ENCODE measurements at regions not wholly inside any gene's neighbourhood (a gene's known extent, or its start where the extent isn't known, plus 50 kb on each side); places are given as distances from the start of the nearest gene placed in this dataset.

DNA sequence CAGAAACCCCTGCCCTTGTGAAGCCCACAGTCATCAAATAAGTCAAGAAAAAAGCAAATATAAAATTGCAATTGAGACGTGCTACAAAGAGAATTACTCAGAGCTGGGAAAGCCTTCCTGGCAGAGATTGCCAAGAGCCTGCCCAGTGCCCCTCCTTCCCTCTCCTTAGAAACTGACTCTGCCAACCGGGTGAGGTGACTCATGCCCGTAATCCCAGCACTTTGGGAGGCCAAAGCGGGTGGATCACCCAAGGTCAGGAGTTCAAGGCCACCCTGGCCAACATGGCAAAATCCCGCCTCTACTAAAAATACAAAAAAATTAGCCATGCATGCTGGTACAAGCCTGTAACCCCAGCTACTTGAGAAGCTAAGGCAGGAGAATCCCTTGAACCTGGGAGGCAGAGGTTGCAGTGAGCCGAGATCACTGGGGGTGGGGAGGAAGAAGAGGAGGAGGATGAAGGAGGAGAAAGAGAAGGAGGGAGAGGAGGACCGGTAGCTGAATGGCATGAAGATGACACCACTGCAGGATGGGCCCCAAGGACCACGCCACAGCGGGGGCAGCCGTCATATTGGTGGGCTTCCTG, 76.1 kb upstream of the RTL6 start:
- TF ChIP-seq, protein P1, sequence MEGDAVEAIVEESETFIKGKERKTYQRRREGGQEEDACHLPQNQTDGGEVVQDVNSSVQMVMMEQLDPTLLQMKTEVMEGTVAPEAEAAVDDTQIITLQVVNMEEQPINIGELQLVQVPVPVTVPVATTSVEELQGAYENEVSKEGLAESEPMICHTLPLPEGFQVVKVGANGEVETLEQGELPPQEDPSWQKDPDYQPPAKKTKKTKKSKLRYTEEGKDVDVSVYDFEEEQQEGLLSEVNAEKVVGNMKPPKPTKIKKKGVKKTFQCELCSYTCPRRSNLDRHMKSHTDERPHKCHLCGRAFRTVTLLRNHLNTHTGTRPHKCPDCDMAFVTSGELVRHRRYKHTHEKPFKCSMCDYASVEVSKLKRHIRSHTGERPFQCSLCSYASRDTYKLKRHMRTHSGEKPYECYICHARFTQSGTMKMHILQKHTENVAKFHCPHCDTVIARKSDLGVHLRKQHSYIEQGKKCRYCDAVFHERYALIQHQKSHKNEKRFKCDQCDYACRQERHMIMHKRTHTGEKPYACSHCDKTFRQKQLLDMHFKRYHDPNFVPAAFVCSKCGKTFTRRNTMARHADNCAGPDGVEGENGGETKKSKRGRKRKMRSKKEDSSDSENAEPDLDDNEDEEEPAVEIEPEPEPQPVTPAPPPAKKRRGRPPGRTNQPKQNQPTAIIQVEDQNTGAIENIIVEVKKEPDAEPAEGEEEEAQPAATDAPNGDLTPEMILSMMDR (IDR thresholded peaks at IDR 0.05; ENCODE audit: extremely low read depth in 1 of 2, insufficient read depth in 1 of 2, low read depth in 1 of 2, low read length in 2 of 2) = no peak
- no peak for TF ChIP-seq POLR2A (IDR thresholded peaks at IDR 0.05; ENCODE audit: low read depth, low read length)
- no peak for TF ChIP-seq EZH2 (IDR thresholded peaks at IDR 0.05; ENCODE audit: borderline replicate concordance, low read depth, low read length, severe bottlenecking)
- TF ChIP-seq, protein P2, sequence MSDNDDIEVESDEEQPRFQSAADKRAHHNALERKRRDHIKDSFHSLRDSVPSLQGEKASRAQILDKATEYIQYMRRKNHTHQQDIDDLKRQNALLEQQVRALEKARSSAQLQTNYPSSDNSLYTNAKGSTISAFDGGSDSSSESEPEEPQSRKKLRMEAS (IDR thresholded peaks at IDR 0.05; ENCODE audit: insufficient read depth, insufficient read length) = no peak
- no peak for TF ChIP-seq FOS (IDR thresholded peaks at IDR 0.05; ENCODE audit: borderline replicate concordance, insufficient read depth, low read length)
- TF ChIP-seq JUN (IDR thresholded peaks at IDR 0.05; ENCODE audit: borderline replicate concordance, insufficient read depth, insufficient read length, low read depth) = no peak
- no peak for TF ChIP-seq POLR2AphosphoS5 (IDR thresholded peaks at IDR 0.05; ENCODE audit: insufficient read depth, low read depth, low read length)
- no peak for TF ChIP-seq GATA2 (IDR thresholded peaks at IDR 0.05; ENCODE audit: insufficient read depth, insufficient read length, low read depth, low read length)

All from endothelial cell of umbilical vein (primary cell).